Stimulated activated CD4-positive, alpha-beta T cell treated with anti-CD3 and anti-CD28 coated beads, Interleukin-15, amount 100 ng/mL, for 48 hours (primary cell): ENCODE measurements at regions not wholly inside any gene's neighbourhood (a gene's known extent, or its start where the extent isn't known, plus 50 kb on each side); places are given as distances from the start of the nearest gene placed in this dataset.

ENCODE experiments used
- DNase-seq, 2 donors: peaks; one replicate each; pipeline ENCODE4 v3.0.0-alpha.2; 2020; ENCODE audit warnings: low read depth in 2 of 2

DNA sequence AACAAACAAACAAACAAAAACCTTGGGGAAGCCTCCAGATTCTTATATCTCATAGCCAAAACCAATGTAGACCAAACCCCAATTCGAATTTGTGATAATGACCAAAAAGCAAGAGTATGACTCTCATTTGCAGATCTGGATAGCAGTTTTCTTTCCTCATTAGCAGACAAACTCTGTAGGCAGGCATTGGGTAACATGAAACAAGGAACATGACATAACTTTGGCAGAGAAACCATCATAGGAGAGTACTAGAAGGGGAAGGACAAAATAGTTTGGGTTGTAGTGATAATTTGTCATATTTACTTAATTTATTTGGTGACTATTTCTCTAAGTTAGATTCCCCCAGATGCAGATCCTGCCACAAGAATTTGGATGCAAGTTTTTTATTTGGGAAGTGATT is 187.8 kb downstream of the MID1IP1 start:
- no peak for DNase-seq

DNA sequence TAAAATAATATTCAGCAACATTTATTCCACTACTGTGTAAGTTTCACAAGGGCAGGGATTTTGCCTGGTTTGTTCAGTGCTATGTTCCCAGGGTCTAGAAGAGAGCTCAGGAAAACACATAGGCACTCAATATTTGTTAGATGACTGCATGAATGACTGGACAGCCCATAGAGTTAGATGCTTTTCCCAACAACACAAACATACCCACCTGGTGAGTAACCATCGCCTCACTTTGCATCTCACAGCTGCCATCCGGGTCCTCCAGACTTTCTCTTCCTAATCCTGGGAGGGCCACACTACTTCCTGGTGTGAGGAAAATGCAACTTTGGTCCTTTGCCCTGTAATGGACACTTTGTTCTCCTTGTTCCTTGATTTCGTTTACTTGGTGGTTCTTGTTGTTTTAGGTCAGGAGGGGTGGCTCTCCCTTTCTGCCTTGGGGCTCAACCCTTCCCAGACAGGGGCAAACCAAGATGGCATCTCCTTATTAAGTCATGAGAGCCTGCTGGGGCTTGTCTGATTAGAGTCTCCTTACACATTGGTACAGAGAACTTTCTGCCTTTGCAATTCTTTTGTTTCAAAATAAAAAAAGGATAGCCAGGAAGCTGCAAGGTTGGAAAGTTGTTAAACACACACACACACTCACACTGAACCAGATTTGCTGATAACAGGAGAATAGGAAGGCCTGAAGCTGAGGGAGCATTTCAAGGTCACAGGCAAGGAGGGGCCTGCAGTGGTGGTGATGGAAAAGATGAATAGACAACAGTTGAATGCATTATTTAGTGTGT is 190.6 kb downstream of the MID1IP1 start:
- no peak for DNase-seq

DNA sequence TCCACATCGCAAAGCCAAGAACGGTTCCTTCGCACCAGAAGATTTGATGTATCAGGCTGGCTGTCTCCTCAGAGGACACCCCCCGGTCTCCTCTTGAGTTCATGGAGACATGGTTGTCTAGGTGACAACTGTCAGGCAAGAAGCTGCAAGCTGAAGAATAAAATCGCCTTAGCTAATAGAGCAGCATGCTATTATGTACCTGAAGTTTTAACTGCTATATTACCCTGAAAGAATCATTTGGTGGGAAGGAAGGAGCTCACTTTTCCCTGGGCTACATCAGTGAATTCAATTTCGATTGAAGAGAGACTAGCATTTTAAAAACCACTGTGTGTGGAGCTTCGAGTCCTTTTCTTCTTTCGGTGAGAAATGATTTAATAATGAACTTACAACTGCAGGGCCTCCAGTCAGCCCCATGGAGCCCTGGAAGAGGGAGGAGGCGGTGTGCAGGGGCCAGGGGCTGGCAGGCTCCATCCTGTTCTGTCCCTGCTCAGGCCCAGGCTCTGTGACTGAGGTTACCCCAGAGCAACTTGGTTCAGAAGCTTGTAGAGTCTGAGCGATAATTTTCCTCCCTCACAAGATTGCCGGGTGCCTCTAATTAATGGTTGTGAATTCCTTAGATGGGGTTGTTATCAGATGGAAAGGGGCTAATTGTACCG is 191.3 kb downstream of the MID1IP1 start:
- DNase-seq, result no peak

DNA sequence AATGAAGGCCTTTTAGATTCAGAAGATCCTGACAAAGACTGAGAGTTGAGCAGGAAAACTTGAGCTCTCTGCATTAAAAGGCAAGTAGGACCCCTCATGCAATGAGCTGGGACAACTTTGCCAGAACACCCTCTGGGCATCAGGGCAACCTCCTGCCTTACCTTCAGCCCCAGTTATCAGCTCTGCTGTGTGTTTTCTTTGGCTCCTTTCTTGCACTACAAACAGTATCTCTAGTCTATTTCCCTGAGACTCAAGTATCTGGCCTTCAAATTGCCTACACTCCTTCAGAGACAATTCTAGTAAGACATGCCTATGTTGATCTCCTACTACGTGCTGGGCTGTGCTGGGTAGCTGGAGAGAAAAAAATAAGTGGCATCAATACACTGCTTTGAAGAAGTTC is 192.2 kb downstream of the MID1IP1 start:
- DNase-seq, result no peak

DNA sequence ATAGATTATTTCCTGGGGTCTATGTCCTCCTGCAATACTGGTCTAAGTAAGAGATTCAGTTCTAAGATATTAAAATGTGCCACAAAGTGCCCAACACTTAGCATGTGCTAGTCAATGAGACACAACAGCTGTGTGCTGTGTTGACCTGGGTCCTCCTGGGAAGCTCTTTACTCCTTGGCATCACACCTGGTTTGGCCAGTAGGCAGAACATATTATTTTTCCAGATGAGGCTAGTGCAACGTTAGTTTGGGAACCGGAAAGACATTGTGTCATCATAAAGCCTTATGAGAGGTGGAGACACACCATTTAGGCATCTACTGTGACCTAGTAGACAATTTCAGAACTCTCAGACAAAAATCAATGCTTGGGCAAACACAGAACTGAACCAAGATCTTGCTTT is 197.8 kb downstream of the MID1IP1 start:
- DNase-seq, result no peak

DNA sequence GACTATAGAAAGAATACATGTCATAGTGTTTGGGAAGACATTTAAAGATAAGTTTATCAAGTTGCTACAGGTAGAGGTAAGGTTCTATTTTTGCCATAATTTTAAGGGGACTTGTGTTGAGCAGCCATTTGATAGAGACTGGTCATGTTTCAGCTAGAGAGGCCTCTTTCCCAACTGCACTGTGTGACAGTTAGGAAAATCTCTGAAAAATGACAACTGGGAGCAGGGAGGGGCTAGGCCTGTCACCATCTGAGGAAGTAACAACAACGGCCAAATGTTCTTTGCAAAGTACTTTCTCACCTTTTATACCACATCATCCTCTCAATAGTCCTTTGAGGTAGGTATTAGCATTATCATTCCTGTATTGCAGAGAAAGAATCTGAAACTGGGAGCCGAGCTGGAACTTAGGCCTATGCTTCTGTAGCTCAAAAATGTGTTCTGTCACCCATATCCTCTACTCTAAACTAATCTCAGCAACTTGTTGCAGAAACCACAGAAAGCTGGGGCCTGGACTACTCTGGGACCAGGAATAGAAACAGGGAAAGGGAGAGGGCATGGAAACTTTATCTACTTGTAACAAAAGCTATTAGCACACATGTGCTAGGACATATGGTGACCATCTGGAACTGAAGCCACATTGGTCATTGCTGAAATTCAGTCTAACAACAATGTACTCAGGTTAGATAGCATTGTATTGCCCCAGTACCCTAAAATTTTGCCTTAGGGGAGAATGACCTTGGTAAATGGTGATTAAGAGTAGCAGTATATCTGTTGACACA is 198.9 kb downstream of the MID1IP1 start:
- DNase-seq, result no peak

DNA sequence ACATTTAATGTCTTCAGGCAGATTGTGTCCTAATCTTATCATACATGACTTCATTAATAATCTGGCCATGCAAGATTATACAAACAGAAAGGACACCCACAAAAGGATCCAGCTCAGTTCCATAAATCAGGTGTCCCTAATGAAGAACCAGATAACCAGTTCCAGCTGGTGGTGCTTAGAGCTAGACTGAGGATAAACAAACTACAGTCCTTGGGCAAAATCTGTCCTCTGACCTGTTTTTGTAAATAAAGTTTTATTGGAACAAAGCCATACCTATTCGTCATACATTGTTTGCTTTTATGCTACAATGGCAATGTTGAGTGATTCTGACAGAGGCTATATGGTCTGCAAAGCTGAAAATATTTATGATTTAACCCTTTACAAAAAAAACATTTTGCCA is 199.5 kb downstream of the MID1IP1 start:
- no peak for DNase-seq

DNA sequence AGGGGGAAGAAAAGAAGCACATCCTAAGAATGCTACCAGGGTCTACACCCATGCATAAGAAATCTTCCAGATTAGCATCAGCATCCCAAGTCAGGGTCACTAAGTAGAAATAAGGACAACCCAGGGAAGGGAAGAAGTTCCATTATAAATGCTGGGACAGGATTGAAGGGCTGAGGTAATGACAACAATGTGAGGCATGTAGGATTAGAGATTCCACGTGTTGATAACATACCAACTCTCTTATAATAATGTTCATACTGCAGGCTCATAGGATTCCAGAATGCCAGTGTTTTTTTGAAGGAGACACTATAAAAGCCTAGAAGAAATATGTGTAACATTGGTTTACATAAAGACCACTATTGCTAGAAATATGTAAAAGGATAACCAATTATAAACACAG is 201.2 kb downstream of the MID1IP1 start:
- DNase-seq, result no peak

DNA sequence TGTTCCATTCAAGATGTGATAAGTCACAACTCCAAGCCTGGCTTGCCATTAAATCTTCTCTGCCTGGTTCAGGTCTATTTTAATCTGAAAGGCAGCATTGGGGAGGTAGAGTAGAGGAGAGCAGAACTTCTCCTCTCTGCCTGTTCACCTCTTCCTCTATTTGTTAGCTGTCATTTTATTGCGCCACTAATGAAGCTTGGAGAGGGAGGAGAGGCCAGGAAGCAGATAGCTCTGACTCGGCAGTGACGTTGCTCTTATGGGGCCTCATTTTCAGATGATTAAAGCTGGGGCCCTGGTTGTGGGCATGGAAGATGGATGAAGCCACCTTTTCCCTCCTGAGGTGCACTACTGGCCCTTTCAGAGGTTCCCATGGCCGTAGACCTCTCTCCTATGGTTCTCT is 207.3 kb downstream of the MID1IP1 start:
- no peak for DNase-seq

DNA sequence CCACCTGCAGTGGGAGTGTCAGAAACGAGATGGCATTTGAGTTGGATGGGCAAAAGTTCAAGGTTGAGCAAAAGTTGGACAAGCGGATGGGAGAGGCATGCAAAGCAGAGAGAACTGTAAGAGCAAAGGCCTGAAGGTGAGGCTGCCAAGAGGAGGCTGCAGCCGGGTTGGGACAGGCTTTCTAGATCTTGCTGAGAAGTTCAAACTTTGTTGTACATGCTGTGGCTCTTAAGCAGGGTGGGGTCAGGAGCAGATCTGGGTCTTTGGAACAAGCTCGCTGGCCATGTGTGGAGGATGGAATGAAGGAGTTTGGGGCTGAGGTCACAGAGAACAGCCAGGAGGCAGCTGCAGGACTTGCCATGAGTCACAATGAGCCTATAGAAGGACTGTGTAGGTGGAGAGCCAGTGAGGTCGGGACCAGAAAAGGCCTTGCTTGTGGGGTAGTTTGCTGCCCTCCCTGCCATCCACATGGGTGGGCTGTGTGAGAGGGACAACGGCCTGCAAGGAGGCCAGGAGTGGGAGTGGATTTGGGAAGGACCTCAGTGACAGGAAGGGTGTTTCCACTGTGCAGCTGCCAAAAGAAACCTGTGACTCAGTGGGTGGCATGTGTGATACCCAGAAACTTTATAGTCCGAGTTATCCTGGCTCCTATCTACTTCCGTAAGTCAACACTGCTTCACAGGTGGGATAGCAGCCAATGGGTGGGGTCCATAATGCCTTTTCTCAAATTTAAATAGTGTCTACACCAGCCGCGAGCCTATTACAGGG is 210.4 kb downstream of the MID1IP1 start:
- no peak for DNase-seq

DNA sequence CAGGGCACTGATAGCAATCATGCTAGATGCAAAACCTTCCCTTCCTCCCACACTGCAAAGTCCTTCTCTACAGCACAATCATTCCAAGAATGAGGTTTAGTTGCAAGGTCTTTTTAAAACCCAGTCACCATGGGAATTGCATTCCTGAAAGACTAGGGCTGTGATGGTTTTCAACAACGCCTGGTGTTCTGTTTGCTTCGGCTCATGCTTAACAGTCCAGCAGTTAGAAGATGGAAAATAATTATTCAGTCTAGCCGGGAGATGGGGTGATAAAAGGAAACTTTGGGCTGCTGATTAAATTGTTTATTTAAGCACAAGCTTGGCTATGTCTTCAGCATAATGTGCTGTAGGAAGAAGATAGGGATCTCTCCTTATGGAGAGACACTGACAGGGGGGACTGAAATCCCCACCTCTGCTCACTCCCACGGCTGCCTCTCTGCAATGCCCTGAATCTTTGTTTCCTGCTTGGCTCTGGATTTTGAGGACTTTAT is 211.4 kb downstream of the MID1IP1 start:
- no peak for DNase-seq

DNA sequence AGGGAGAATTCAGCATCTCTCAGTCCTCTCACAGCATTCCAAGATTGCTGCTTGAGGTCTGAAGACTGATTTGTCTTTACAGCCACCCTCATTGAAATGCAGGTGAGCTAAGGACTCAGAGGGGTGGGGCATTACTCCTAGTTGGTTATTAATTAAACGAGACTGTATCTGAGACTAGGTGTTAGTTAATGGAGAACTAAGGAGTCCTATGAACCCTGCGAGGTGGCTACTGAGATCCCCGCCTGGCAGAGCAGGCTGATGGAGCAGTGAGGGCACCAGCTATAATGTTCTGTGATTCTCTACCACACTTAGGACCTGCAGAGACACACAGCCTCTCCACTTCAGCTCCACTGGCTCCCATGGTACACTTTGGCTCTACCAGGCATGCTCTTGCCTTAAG is 215.3 kb downstream of the MID1IP1 start:
- no peak for DNase-seq

DNA sequence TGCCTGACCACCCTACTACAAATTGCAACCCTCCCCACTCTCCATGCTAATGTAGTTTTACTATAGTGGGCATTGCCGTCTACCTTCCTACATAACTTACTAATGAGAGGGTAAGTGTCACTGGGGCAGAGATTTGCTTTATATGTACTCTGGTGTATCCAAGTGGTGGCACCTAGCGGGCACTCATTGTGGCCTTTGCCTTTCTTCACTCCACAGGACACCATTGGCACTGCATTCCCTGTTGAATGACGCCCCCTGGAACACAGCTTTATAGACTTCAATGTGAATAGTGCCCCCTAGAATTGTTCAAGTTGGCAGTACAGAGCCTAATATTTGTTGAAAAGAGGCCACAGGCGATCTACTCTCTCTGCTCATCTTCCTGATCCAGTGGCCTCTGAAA is 215.8 kb downstream of the MID1IP1 start:
- no peak for DNase-seq

DNA sequence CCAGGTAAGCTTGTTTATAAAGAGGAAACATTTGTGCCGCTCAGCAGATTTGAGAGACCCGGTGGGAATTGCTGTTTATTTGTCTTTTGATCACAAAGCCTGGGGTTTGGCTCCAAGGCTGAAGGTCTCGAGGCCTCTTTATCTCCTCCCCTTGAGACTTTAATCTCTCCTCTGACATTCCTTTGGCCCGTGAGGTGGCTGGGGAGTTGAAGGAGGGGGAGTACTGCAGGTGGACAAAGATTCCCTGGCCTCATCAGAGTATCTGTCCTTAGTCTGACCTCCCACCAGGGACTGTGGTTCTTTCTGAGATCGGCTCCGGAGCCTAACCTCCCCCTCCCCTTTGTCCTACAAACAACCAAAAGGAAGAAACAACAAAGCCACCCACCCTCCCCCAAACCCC is 216.5 kb downstream of the MID1IP1 start:
- no peak for DNase-seq

DNA sequence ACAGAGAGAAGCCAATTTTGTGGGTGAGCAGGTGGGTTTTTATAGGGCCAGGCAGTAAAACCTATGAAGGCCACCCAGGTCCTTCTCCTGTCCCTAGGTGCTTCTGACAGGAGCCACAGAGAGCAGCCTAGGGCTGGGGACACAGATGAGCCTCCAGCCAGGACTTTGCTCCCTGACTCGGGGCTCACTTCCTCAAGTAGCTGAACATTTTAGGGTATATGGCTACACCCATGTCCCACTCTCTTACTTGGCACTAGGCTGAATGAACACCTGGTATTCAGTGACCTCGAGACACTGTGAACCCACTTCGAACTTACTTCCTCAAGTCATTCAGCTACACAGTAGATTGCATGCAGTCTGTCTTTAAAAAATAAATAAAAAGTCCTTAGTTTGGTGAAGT is 217.3 kb downstream of the MID1IP1 start:
- no peak for DNase-seq

DNA sequence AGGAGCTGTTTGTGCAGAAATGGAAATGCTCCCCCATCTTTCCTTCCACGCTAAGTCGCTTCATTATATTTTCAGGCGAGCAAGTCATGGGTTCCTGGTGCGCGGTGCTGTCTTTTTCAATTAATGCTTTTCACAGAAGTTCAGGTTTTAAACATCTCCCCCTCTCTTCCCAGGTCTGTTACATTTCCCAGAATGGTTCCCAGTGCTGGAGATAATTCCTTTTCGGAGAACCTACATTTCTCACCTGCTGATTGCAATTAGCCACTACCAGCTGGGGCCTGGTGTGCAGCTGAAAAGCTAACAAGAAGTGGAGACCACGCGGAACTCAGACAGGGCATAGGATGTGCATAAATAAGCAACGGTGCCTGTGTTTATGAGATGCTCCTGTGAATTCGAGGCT is 217.8 kb downstream of the MID1IP1 start:
- no peak for DNase-seq

DNA sequence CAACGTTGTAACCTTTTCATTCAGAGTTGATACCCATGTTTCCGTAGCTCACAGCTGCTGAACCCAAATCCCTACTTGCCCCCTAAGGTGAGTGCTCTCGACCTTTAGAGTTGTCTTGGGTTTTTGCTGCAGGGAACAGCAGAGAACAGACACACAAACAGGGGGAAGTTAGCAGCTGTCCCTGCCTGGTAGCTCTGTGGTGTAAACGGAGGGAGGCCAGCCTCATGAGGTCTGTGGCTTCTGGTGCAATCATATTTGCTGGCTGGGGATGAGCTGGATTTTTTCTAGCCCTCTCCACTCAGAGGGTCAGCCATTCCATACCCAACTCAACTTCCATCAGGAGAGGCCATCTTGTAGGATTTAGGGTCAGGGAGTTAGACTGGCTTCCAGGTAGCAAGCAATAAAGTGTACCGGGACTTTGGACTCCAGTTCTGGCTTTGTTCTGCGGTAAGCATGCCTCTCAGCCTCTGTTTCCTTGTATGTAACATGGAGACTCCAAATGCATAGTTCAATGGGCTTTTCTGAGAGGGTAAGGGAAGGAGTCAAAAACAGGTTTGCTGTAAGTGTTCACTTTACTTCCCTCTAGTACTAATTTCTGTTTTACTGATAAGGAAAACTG is 218.9 kb downstream of the MID1IP1 start:
- DNase-seq, result no peak

DNA sequence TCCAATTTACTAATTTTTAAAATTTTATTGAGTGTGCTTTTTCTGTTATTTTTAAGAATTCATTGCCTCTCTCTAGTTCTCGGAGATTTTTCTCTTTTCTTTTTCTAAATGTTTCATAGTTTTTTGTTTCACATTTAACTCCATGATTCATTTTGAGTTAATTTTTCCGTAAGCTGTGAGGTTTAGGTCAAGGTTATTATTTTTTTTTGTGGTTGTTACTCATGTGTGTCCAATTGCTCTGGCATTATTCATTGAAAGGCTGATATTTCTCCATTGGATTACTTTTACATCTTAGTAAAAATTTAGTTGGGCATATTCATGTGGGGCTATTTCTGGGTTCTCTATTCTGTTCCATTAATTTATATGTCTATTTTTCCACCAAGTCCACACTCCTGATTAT is 220.8 kb downstream of the MID1IP1 start:
- no peak for DNase-seq

DNA sequence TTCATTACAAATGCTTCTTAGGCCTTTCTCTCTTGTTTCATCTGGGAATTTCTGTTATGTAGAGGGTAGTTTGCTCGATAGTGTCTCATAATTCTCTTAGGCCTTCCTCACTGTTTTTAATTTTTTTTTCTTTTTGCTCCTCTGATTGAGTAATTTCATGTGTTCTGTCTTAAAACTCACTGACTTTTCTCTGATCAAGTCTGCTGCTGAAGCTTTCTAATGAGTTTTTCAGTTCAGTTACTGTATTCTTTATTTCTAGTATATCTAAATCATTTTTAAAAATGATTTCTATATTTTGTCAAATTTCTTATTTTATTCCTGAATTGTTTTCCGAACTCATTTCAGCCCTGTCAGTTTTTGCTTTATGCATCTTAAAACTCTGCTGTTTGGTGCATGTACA is 228.0 kb downstream of the MID1IP1 start:
- no peak for DNase-seq

DNA sequence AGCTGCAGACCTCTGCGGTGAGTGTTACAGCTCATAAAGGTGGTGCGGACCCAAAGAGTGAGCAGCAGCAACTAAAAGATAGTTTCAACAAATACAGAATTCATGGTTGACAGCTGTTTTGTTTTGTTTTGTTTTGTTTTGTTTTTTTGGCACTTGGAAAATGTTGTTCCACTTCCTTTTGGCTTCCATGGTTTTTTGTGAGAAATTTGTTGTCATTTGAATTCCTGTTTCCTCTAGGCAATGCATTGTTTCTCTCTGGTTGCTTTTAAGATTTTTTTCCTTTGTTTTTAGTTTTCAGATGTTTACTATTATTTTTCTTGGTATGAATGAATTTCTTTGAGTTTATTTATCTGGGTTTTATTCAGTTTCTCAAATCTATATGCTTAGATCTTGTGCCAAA is 229.4 kb downstream of the MID1IP1 start:
- no peak for DNase-seq

DNA sequence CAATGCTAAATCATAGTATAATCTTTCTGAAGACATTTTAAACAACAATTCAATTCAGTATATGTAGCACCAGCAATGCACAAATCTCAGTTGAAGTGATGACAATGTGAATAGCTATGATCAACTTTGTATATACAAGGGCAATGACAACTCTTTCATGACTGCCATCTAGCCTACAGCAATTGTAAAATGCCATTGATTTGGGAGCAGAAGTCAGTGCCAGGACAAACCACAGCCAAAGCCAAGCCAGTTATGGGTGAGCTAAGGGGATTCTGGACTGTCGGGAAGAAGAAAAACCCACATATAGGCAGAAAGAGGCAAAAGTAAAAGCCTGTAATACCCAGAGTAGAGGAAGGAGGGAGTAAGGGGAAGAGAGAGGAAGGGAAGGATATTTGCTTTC is 238.6 kb downstream of the MID1IP1 start:
- DNase-seq, result no peak
